DMS53 (cell line): ENCODE measurements at regions not wholly inside any gene's neighbourhood (a gene's known extent, or its start where the extent isn't known, plus 50 kb on each side); places are given as distances from the start of the nearest gene placed in this dataset.

Experiments
- DNase-seq: peaks from one replicate; lab custom pipeline; 2025; lab: John Stamatoyannopoulos, UW

- DNase-seq: no peak
Observed at GRCh38 chr4:176011529-176011928, 54.1 kb upstream of the WDR17 start.

- no peak for DNase-seq
Observed at GRCh38 chr4:176013476-176014247, 52.0 kb upstream of the WDR17 start.

GRCh38 chr4:176014583-176015108 is 51.0 kb upstream of the WDR17 start:
- DNase-seq: no peak
